OCI-LY3 (cell line): ENCODE measurements at regions not wholly inside any gene's neighbourhood (a gene's known extent, or its start where the extent isn't known, plus 50 kb on each side); places are given as distances from the start of the nearest gene placed in this dataset.

Experiments used
- H2AFZ ChIP-seq: fragments of 200-600, 300-600 bp; shearing (Covaris generic); 2 replicates; pipeline ENCODE4 v1.6.0; 2014; ENCODE audit warnings: antibody characterized with exemption, low read depth, low read length
- H3K27ac ChIP-seq: fragments of 200-600, 300-600 bp; sonication (generic); 2 replicates; pipeline ENCODE4 v1.5.1; 2014; ENCODE audit warnings: mild to moderate bottlenecking, low read length, moderate library complexity, mixed read lengths
- H3K27me3 ChIP-seq: fragments of 200-600, 300-600 bp; sonication (generic); 2 replicates; pipeline ENCODE4 v1.6.1; 2014; ENCODE audit warnings: low read depth, low read length, mixed read lengths
- H3K36me3 ChIP-seq: fragments of 200-600, 300-600 bp; sonication (generic); replicated peaks from 2 replicates; pipeline ENCODE3; 2014; ENCODE audit warnings: low read depth, low read length, mixed read lengths
- H3K4me1 ChIP-seq: fragments of 300-600, 200-600 bp; sonication (generic); 2 replicates; pipeline ENCODE4 v1.6.1; 2014; ENCODE audit warnings: low read length, mixed read lengths
- H3K4me2 ChIP-seq: fragments of 200-600, 300-600 bp; sonication (generic); 2 replicates; pipeline ENCODE4 v1.6.1; 2014; ENCODE audit warnings: low read length, mixed read lengths
- H3K4me3 ChIP-seq: fragments of 300-600, 200-600 bp; sonication (generic); 2 replicates; pipeline ENCODE4 v1.5.1; 2014; ENCODE audit warnings: antibody characterized with exemption, mild to moderate bottlenecking, low read length, moderate library complexity
- H3K79me2 ChIP-seq: fragments of 300-600, 200-600 bp; shearing (Covaris generic); 2 replicates; pipeline ENCODE4 v1.6.1; 2014; ENCODE audit warnings: mild to moderate bottlenecking, low read length, mixed read lengths
- H3K9ac ChIP-seq: fragments of 300-600, 200-600 bp; shearing (Covaris generic); 2 replicates; pipeline ENCODE4 v1.6.0; 2014; ENCODE audit warnings: mild to moderate bottlenecking, low read length, moderate library complexity
- H3K9me3 ChIP-seq: fragments of 200-600, 300-600 bp; shearing (Covaris generic); 2 replicates; pipeline ENCODE4 v1.6.1; 2014; ENCODE audit warnings: low read length, mixed read lengths; ENCODE audit not compliant: insufficient read depth
- H4K20me1 ChIP-seq: fragments of 200-600, 300-600 bp; sonication (generic); 2 replicates; pipeline ENCODE4 v1.6.1; 2016; ENCODE audit warnings: low read length, mixed read lengths; ENCODE audit not compliant: insufficient read depth
- EZH2phosphoT487 ChIP-seq: fragments of 200-600 bp; shearing (Covaris generic); IDR thresholded peaks from 2 replicates; pipeline ENCODE4 v1.6.1; 2018; ENCODE audit warnings: antibody characterized with exemption, mixed run types, low read depth
- TF ChIP-seq, protein P1 (sequence below): fragments of 200-600, 300-600 bp; sonication (generic); IDR thresholded peaks from 2 replicates; pipeline ENCODE4 v1.5.1; 2014; ENCODE audit warnings: antibody characterized with exemption, low read length, low read depth

DNA sequence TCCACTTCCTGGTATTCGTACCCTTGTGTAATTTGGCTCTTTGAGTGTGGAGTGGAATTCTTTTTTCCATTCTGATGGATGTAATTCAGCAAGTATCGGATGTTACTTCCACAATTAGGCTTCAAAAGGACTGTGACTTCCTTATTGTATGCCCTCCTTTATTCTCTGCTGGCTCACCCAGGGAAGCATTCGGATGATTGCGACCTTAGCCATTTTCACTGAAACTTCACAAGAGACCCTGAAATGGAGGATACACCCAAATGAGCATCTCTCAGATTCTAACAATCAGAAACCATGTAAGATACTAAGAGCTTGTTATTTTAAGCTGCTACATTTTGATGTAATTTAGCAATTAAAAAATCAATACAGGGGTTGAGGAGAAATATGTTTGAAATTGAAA is 493.1 kb downstream of the DNAJB9 start:
- Histone ChIP-seq H4K20me1 (no peaks in the 10 kb centered on the region), H3K9me3 (no peaks in the 10 kb centered on the region), H3K27ac (no peak overlapping the region), H3K9ac (no peak overlapping the region), H2AFZ (no peak overlapping the region), H3K4me2 (no peak overlapping the region), H3K27me3 (no peaks in the 10 kb centered on the region), H3K4me1 (no peaks in the 10 kb centered on the region), H3K79me2 (no peaks in the 10 kb centered on the region), H3K36me3 (no peaks in the 10 kb centered on the region), H3K4me3 (no peak overlapping the region)
- TF ChIP-seq EZH2phosphoT487, result no peak
- TF ChIP-seq, protein P1, sequence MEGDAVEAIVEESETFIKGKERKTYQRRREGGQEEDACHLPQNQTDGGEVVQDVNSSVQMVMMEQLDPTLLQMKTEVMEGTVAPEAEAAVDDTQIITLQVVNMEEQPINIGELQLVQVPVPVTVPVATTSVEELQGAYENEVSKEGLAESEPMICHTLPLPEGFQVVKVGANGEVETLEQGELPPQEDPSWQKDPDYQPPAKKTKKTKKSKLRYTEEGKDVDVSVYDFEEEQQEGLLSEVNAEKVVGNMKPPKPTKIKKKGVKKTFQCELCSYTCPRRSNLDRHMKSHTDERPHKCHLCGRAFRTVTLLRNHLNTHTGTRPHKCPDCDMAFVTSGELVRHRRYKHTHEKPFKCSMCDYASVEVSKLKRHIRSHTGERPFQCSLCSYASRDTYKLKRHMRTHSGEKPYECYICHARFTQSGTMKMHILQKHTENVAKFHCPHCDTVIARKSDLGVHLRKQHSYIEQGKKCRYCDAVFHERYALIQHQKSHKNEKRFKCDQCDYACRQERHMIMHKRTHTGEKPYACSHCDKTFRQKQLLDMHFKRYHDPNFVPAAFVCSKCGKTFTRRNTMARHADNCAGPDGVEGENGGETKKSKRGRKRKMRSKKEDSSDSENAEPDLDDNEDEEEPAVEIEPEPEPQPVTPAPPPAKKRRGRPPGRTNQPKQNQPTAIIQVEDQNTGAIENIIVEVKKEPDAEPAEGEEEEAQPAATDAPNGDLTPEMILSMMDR, result no peak

DNA sequence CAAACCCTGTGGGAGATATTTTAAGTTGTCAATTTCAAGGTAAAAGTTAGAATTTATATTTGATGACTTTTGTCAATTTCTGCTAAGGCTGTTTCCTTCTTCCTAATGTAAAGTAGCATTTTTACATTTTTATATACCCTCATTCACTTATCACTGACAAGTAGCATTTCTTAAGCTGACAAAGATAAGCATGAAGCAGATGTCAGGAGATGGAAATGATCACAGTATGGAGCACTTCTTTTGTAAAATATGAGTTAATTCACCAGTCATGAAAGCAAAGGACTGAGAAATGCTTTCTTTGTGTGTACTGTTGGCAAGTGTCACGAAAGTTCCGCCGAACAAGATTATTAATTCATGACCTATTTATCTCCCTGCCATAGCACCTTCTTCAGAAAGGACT is 503.9 kb downstream of the DNAJB9 start:
- H3K9me3 ChIP-seq, result no peaks in the 10 kb centered on the region
- H2AFZ ChIP-seq, result no peak overlapping the region
- no peak overlapping the region for H3K27ac ChIP-seq
- no peaks in the 10 kb centered on the region for H3K36me3 ChIP-seq
- no peaks in the 10 kb centered on the region for H3K79me2 ChIP-seq
- no peaks in the 10 kb centered on the region for H3K27me3 ChIP-seq
- H3K4me2 ChIP-seq, result no peak overlapping the region
- TF ChIP-seq EZH2phosphoT487, result no peak
- TF ChIP-seq, protein P1, result no peak
- H3K4me3 ChIP-seq, result no peak overlapping the region
- H3K9ac ChIP-seq, result no peak overlapping the region
- H3K4me1 ChIP-seq, result no peaks in the 10 kb centered on the region
- H4K20me1 ChIP-seq, result no peaks in the 10 kb centered on the region

DNA sequence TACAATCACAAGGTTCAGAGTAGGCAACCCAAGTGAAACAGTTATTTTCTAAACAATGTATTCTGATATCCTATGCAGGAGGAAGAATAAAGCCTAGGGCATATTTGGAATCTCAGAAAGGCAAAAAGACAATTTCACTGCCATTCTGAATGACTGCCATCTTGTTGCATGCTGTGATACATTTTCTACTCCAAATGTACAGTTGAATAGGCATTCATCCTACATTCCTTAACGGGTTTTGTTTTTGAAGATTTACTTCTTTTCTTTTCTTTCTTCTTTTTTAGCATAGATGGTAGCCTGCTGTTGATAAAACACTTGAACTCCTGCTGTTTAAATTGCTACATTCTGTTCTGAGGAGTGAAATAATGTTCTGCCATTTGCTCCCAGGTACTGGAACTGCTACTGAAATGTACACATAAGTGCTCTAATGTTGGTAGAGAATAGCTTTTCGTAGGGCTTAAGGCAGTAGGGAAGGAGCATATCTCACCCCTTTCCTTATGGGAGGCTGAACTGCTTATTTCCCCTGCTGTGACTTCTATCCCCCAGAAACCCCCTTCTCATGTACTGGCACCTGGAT is 506.8 kb downstream of the DNAJB9 start:
- H3K79me2 ChIP-seq, result no peaks in the 10 kb centered on the region
- no peaks in the 10 kb centered on the region for H3K27me3 ChIP-seq
- H3K27ac ChIP-seq, result no peak overlapping the region
- no peak overlapping the region for H3K9ac ChIP-seq
- no peaks in the 10 kb centered on the region for H4K20me1 ChIP-seq
- no peaks in the 10 kb centered on the region for H3K4me1 ChIP-seq
- H3K9me3 ChIP-seq, result no peaks in the 10 kb centered on the region
- TF ChIP-seq EZH2phosphoT487, result no peak
- TF ChIP-seq, protein P1, result no peak
- no peak overlapping the region for H2AFZ ChIP-seq
- H3K36me3 ChIP-seq, result no peaks in the 10 kb centered on the region
- no peak overlapping the region for H3K4me2 ChIP-seq
- no peak overlapping the region for H3K4me3 ChIP-seq

DNA sequence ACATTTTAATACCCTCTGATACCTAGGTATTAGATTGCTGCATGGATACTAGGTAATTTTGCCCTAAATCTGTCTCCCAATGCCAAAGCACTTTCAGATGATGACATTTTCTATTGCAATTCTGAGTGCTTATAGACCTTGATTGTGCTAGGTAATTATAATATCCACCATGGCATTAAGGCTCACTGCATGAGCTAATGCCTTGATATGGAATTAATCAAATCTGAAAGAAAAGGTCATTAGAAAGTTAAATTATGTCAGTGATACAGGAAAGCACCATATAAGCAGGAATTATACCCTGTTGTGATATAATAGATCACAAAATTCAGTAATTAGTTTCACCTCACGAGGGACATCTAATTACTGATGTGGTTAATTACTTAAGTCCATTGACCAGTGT is 521.4 kb downstream of the DNAJB9 start:
- Histone ChIP-seq H3K4me1 (no peaks in the 10 kb centered on the region), H3K27me3 (no peaks in the 10 kb centered on the region), H3K9me3 (no peaks in the 10 kb centered on the region), H3K79me2 (no peaks in the 10 kb centered on the region), H3K36me3 (no peaks in the 10 kb centered on the region), H4K20me1 (no peaks in the 10 kb centered on the region), H3K9ac (no peak overlapping the region), H3K4me2 (no peak overlapping the region), H3K27ac (no peak overlapping the region), H3K4me3 (no peak overlapping the region), H2AFZ (no peak overlapping the region)
- TF ChIP-seq, protein P1, result no peak
- no peak for TF ChIP-seq EZH2phosphoT487
